ENCODE measurements at regions not wholly inside any gene's neighbourhood (a gene's known extent, or its start where the extent isn't known, plus 50 kb on each side); places are given as distances from the start of the nearest gene placed in this dataset.
"Not testable (repeated sequence)": the region's sequence is repeated elsewhere in the genome, so short reads cannot be mapped to it uniquely, and the experiment has no call there.

GRCh38 chr9:90074316-90074962 lies 469.6 kb downstream of the GADD45G start:
- Histone ChIP-seq H3K9me2 (ENCODE audit: insufficient read depth) (peaks cover 10% of the 10 kb centered on the region; the same call in 1 of the 2 replicates), H3K4me1 (ENCODE audit: insufficient read depth) (no peaks in the 10 kb centered on the region), H4K20me1 (replicated peaks; ENCODE audit: insufficient read depth) (no peaks in the 10 kb centered on the region), H3K79me2 (replicated peaks; ENCODE audit: insufficient read depth) (no peaks in the 10 kb centered on the region), H3K4me2 (no peak overlapping the region), H3K4me3 (no peak overlapping the region), H3F3A (replicated peaks; ENCODE audit: low read depth) (no peaks in the 10 kb centered on the region), H3K36me3 (ENCODE audit: insufficient read depth) (no peaks in the 10 kb centered on the region), H3K27me3 (ENCODE audit: insufficient read depth) (no peaks in the 10 kb centered on the region), H3K27ac (ENCODE audit: low read depth) (no peak overlapping the region), H2AFZ (0 out of 2 replicates have a peak overlapping the region, but pooled peaks have one; percentile 60)
- no peak for ATAC-seq
- Mint-ChIP-seq H3K4me3 (no peak overlapping the region), H3K27ac (no peak overlapping the region), H3K36me3 (ENCODE audit: low read depth) (no peaks in the 10 kb centered on the region), H3K4me1 (no peaks in the 10 kb centered on the region), H3K27me3 (ENCODE audit: insufficient read depth, low read depth, poor library complexity) (no peaks in the 10 kb centered on the region), H3K9me3 (no peaks in the 10 kb centered on the region)
- DNase-seq (ENCODE audit: low spot score): no peak
- no peak for TF ChIP-seq ZNF331 (CRISPR knock-in tag; IDR thresholded peaks at IDR 0.05; ENCODE audit: low read depth)
- no peak for TF ChIP-seq EZH2 (IDR thresholded peaks at IDR 0.05; ENCODE audit: low read depth, unreplicated experiment)
- TF ChIP-seq, protein P1, sequence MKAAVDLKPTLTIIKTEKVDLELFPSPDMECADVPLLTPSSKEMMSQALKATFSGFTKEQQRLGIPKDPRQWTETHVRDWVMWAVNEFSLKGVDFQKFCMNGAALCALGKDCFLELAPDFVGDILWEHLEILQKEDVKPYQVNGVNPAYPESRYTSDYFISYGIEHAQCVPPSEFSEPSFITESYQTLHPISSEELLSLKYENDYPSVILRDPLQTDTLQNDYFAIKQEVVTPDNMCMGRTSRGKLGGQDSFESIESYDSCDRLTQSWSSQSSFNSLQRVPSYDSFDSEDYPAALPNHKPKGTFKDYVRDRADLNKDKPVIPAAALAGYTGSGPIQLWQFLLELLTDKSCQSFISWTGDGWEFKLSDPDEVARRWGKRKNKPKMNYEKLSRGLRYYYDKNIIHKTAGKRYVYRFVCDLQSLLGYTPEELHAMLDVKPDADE (IDR thresholded peaks at IDR 0.05): no peak
- no peak for TF ChIP-seq CREB1 (CRISPR knock-in tag; IDR thresholded peaks at IDR 0.05; ENCODE audit: low read depth)
- no peak for TF ChIP-seq CTCF (conservative IDR thresholded peaks at IDR 0.05; ENCODE audit: low read depth in 2 of 2)
- no peak for TF ChIP-seq EZH2phosphoT487 (IDR thresholded peaks at IDR 0.05; ENCODE audit: unreplicated experiment)

- not testable (repeated sequence) for H3K36me3 ChIP-seq (ENCODE audit: insufficient read depth); H3K9me3 Mint-ChIP-seq
Observed at GRCh38 chr9:90077598-90077997, 472.8 kb downstream of the GADD45G start.

GRCh38 chr9:90078988-90079421 lies 474.2 kb downstream of the GADD45G start:
- Mint-ChIP-seq H3K27ac (no peak overlapping the region), H3K36me3 (ENCODE audit: low read depth) (no peaks in the 10 kb centered on the region), H3K4me3 (no peak overlapping the region), H3K27me3 (ENCODE audit: insufficient read depth, low read depth, poor library complexity) (no peaks in the 10 kb centered on the region), H3K4me1 (no peaks in the 10 kb centered on the region), H3K9me3 (no peaks in the 10 kb centered on the region)
- no peak for DNase-seq (ENCODE audit: low spot score)
- Histone ChIP-seq H3K9me2 (ENCODE audit: insufficient read depth) (no peaks in the 10 kb centered on the region), H3K4me1 (ENCODE audit: insufficient read depth) (no peaks in the 10 kb centered on the region), H3K79me2 (replicated peaks; ENCODE audit: insufficient read depth) (no peaks in the 10 kb centered on the region), H3K27me3 (ENCODE audit: insufficient read depth) (no peaks in the 10 kb centered on the region), H3F3A (replicated peaks; ENCODE audit: low read depth) (no peaks in the 10 kb centered on the region), H3K36me3 (ENCODE audit: insufficient read depth) (no peaks in the 10 kb centered on the region), H3K4me3 (no peak overlapping the region), H3K27ac (ENCODE audit: low read depth) (no peak overlapping the region), H3K4me2 (no peak overlapping the region), H4K20me1 (replicated peaks; ENCODE audit: insufficient read depth) (no peaks in the 10 kb centered on the region), H2AFZ (no peak overlapping the region)
- no peak for TF ChIP-seq JUNB (IDR thresholded peaks at IDR 0.05; ENCODE audit: unreplicated experiment)
- TF ChIP-seq REST (IDR thresholded peaks at IDR 0.05; ENCODE audit: unreplicated experiment): no peak
- TF ChIP-seq CREB1 (CRISPR knock-in tag; IDR thresholded peaks at IDR 0.05; ENCODE audit: low read depth): no peak
- no peak for ATAC-seq

More at GRCh38 chr9:90077598-90077997, 472.8 kb downstream of the GADD45G start:
- not testable (repeated sequence) for H3K4me2 ChIP-seq; H3K27me3 Mint-ChIP-seq (ENCODE audit: insufficient read depth, low read depth, poor library complexity); H3K4me3 ChIP-seq; H3K4me1 ChIP-seq (ENCODE audit: insufficient read depth); H3K27ac Mint-ChIP-seq; H3K27me3 ChIP-seq (ENCODE audit: insufficient read depth); H3K4me3 Mint-ChIP-seq; H3K36me3 Mint-ChIP-seq (ENCODE audit: low read depth); H3K27ac ChIP-seq (ENCODE audit: low read depth); H3K79me2 ChIP-seq (replicated peaks; ENCODE audit: insufficient read depth); H2AFZ ChIP-seq; ATAC-seq; H4K20me1 ChIP-seq (replicated peaks; ENCODE audit: insufficient read depth); H3K4me1 Mint-ChIP-seq; DNase-seq (ENCODE audit: low spot score); H3F3A ChIP-seq (replicated peaks; ENCODE audit: low read depth); H3K9me2 ChIP-seq (ENCODE audit: insufficient read depth)

Data from GM23338 (cell line).